Fibroblast of lung (primary cell): ENCODE measurements at regions not wholly inside any gene's neighbourhood (a gene's known extent, or its start where the extent isn't known, plus 50 kb on each side); places are given as distances from the start of the nearest gene placed in this dataset.

Source experiments
- DNase-seq, 2 donors: peaks; one replicate each; pipeline versions ENCODE4 v3.0.0 to v3.0.0-alpha.2; 2010; ENCODE audit warnings: low read depth in 2 of 2
- H2AFZ ChIP-seq: 2 replicates; pipeline ENCODE4 v1.5.1; 2012; ENCODE audit warnings: low read length, control low read depth, inconsistent platforms
- H3K27ac ChIP-seq: 2 replicates; pipeline ENCODE4 v1.5.1; 2011; ENCODE audit warnings: low read length, control low read depth; ENCODE audit not compliant: insufficient read depth
- H3K27me3 ChIP-seq: 2 replicates; pipeline ENCODE4 v1.5.1; 2011; ENCODE audit warnings: mild to moderate bottlenecking, low read length; ENCODE audit not compliant: control insufficient read depth, insufficient read depth
- H3K36me3 ChIP-seq: 2 replicates; pipeline ENCODE4 v1.5.1; 2011; ENCODE audit warnings: low read length; ENCODE audit not compliant: control insufficient read depth, insufficient read depth
- H3K4me1 ChIP-seq: 2 replicates; pipeline ENCODE4 v1.5.1; 2011; ENCODE audit warnings: low read length; ENCODE audit not compliant: control insufficient read depth, insufficient read depth; ENCODE audit errors: extremely low read depth
- H3K4me2 ChIP-seq: 2 replicates; pipeline ENCODE4 v1.5.1; 2011; ENCODE audit warnings: low read length, control low read depth; ENCODE audit not compliant: insufficient read depth; ENCODE audit errors: extremely low read depth
- H3K4me3 ChIP-seq, 4 experiments: fragments of 200-600 bp in 1 of 4; sonication (generic) in 1 of 4; replicated peaks in 1 of 4; 2 replicates each; pipeline ENCODE4 v1.5.1; 2011 to 2016; ENCODE audit warnings: low read length in 4 of 4, low read depth in 3 of 4, mild to moderate bottlenecking in 3 of 4, control low read depth in 2 of 4, inconsistent platforms in 1 of 4, mixed read lengths in 1 of 4; ENCODE audit not compliant: insufficient read depth in 1 of 4; ENCODE audit errors: control extremely low read depth in 1 of 4
- H3K79me2 ChIP-seq: 2 replicates; pipeline ENCODE4 v1.5.1; 2012; ENCODE audit warnings: mild to moderate bottlenecking, low read length, inconsistent platforms; ENCODE audit not compliant: control insufficient read depth, insufficient read depth
- H3K9ac ChIP-seq: 2 replicates; pipeline ENCODE4 v1.5.1; 2011; ENCODE audit warnings: mild to moderate bottlenecking, low read length, control low read depth; ENCODE audit not compliant: insufficient read depth
- H3K9me3 ChIP-seq: 2 replicates; pipeline ENCODE4 v1.5.1; 2012; ENCODE audit warnings: low read depth, low read length; ENCODE audit not compliant: control insufficient read depth, insufficient read depth
- H4K20me1 ChIP-seq: 2 replicates; pipeline ENCODE4 v1.5.1; 2011; ENCODE audit warnings: low read length; ENCODE audit not compliant: control insufficient read depth, insufficient read depth; ENCODE audit errors: extremely low read depth
- EZH2 ChIP-seq: IDR thresholded peaks from 2 replicates; pipeline ENCODE4 v1.5.1; 2012; ENCODE audit warnings: low read length, control low read depth, mild to moderate bottlenecking; ENCODE audit errors: missing control alignments
- TF ChIP-seq, protein P1 (sequence below), 2 donors: IDR thresholded peaks in 1 of 2; conservative IDR thresholded peaks in 1 of 2; 1 replicate in 1 of 2; 2 replicates in 1 of 2; pipeline ENCODE4 v1.5.1; 2011 to 2012; ENCODE audit warnings: low read length in 2 of 2, control low read depth in 1 of 2, inconsistent platforms in 1 of 2, low read depth in 1 of 2, mild to moderate bottlenecking in 1 of 2

DNA sequence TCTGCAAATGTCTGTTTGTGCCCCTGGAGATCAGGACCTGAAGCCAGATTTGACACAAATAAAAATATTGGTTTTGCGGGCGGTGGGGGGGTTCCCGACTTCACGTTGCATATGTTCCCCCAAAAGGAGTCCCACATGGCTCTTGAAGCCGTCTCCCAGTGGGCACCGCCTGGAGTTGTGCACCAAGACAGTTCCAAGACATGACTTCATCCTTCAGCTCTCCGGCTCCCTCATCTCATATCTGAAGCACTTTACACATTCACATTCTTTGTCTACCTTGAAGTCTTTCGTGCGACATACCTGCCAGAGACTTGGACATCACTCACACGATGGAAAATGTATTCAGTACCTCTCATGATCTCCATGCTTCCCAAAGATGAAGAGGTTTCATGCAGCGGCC is 362.8 kb upstream of the FOXK1 start:
- H3K4me2 ChIP-seq = no peak overlapping the region
- H3K79me2 ChIP-seq = no peaks in the 10 kb centered on the region
- no peaks in the 10 kb centered on the region for H3K4me1 ChIP-seq
- no peak overlapping the region for H3K9ac ChIP-seq
- no peaks in the 10 kb centered on the region for H4K20me1 ChIP-seq
- H3K4me3 ChIP-seq = no peak overlapping the region
- TF ChIP-seq EZH2 = no peak
- TF ChIP-seq, protein P1, sequence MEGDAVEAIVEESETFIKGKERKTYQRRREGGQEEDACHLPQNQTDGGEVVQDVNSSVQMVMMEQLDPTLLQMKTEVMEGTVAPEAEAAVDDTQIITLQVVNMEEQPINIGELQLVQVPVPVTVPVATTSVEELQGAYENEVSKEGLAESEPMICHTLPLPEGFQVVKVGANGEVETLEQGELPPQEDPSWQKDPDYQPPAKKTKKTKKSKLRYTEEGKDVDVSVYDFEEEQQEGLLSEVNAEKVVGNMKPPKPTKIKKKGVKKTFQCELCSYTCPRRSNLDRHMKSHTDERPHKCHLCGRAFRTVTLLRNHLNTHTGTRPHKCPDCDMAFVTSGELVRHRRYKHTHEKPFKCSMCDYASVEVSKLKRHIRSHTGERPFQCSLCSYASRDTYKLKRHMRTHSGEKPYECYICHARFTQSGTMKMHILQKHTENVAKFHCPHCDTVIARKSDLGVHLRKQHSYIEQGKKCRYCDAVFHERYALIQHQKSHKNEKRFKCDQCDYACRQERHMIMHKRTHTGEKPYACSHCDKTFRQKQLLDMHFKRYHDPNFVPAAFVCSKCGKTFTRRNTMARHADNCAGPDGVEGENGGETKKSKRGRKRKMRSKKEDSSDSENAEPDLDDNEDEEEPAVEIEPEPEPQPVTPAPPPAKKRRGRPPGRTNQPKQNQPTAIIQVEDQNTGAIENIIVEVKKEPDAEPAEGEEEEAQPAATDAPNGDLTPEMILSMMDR (conservative IDR thresholded peaks at IDR 0.05 in 1 of 2, IDR thresholded peaks at IDR 0.05 in 1 of 2; ENCODE audit: low read depth in 1 of 2, low read length in 2 of 2) = no peak
- no peaks in the 10 kb centered on the region for H3K36me3 ChIP-seq
- no peak for DNase-seq
- H3K9me3 ChIP-seq = no peaks in the 10 kb centered on the region
- no peak overlapping the region for H3K27ac ChIP-seq
- no peaks in the 10 kb centered on the region for H3K27me3 ChIP-seq
- no peak overlapping the region for H2AFZ ChIP-seq

DNA sequence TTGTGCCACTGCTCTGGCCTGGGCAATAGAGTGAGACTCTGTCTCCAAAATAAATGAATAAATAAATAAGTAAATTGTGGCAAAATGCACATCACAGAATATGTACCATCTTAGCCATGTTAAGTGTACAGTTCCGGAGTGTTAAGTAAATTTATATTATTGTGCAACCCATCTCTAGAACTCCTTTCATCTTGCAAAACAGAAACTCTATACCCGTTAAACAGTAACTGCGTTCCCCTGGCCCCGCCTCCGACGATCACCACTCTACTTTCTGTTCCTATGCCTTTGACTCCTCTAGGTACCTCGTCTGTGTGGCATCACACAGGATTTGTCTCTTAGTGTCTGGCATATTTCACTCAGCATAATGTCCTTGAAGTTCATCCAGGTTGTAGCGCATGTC is 356.4 kb upstream of the FOXK1 start:
- no peaks in the 10 kb centered on the region for H3K9me3 ChIP-seq
- H3K4me1 ChIP-seq = no peaks in the 10 kb centered on the region
- H3K27me3 ChIP-seq = no peaks in the 10 kb centered on the region
- H3K79me2 ChIP-seq = no peaks in the 10 kb centered on the region
- no peak overlapping the region for H2AFZ ChIP-seq
- H3K27ac ChIP-seq = no peak overlapping the region
- H4K20me1 ChIP-seq = no peaks in the 10 kb centered on the region
- no peak for DNase-seq
- no peak overlapping the region for H3K9ac ChIP-seq
- H3K4me3 ChIP-seq = no peak overlapping the region
- no peak for TF ChIP-seq EZH2
- TF ChIP-seq, protein P1 (conservative IDR thresholded peaks at IDR 0.05 in 1 of 2, IDR thresholded peaks at IDR 0.05 in 1 of 2; ENCODE audit: low read depth in 1 of 2, low read length in 2 of 2) = no peak
- no peaks in the 10 kb centered on the region for H3K36me3 ChIP-seq
- H3K4me2 ChIP-seq = no peak overlapping the region

DNA sequence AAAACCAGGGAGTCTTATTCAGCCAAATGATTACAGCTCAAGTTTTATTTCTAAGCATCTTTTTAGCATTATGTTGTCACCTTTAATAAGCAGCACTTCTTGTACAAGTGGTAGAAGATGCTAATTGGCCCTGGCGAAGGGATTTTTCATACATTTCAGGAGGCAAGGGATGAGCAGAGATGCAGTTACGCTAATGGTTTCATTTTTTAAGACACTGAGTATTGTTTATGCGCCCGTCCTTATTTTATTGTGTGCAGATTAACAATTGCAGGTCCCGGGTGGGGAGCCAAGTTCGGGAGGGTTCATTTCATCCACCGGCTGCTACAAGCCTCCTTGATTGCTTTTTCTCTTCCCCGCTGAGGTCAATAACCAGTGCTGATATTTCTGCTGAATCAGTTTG is 350.4 kb upstream of the FOXK1 start:
- Histone ChIP-seq H3K9me3 (no peaks in the 10 kb centered on the region), H3K9ac (no peak overlapping the region), H3K4me2 (no peak overlapping the region), H4K20me1 (no peaks in the 10 kb centered on the region), H3K27ac (no peak overlapping the region), H3K36me3 (no peaks in the 10 kb centered on the region), H3K4me3 (no peak overlapping the region), H3K79me2 (no peaks in the 10 kb centered on the region), H3K4me1 (no peaks in the 10 kb centered on the region), H3K27me3 (no peaks in the 10 kb centered on the region), H2AFZ (no peak overlapping the region)
- TF ChIP-seq, protein P1 (conservative IDR thresholded peaks at IDR 0.05 in 1 of 2, IDR thresholded peaks at IDR 0.05 in 1 of 2; ENCODE audit: low read depth in 1 of 2, low read length in 2 of 2) = no peak
- no peak for TF ChIP-seq EZH2
- DNase-seq = no peak
